DMS 273 (cell line): ENCODE measurements at regions not wholly inside any gene's neighbourhood (a gene's known extent, or its start where the extent isn't known, plus 50 kb on each side); places are given as distances from the start of the nearest gene placed in this dataset.
A peak's percentile ranks its signal among the peaks of the same experiment; 100 is the strongest.
"Not testable (repeated sequence)": the region's sequence is repeated elsewhere in the genome, so short reads cannot be mapped to it uniquely, and the experiment has no call there.

Experiments used
- DNase-seq: peaks from one replicate; lab custom pipeline; 2025; ENCODE audit not compliant: unreplicated experiment; lab: John Stamatoyannopoulos, UW

DNA sequence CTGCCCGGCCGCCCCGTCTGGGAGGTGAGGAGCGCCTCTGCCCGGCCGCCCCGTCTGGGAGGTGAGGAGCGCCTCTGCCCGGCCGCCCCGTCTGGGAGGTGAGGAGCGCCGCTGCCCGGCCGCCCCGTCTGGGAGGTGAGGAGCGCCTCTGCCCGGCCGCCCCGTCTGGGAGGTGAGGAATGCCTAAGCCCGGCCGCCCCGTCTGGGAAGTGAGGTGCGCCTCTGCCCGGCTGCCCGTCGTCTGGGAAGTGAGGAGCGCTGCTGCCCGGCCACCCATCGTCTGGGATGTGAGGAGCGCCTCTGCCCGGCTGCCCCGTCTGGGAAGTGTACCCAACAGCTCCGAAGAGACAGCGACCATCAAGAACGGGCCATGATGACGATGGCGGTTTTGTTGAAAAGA lies 136.6 kb upstream of the PROKR2 start:
- DNase-seq: not testable (repeated sequence)

DNA sequence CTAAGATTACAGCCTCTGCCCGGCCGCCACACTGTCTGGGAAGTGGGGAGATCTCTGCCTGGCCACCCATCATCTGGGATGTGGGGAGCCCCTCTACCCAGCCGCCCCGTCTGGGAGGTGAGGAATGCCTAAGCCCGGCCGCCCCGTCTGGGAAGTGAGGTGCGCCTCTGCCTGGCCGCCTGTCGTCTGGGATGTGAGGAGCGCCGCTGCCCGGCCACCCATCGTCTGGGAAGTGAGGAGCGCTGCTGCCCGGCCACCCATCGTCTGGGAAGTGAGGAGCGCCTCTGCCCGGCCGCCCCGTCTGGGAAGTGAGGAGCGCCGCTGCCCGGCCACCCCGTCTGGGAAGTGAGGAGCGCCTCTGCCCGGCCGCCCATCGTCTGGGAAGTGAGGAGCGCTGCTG lies 135.9 kb upstream of the PROKR2 start:
- DNase-seq: not testable (repeated sequence)

DNA sequence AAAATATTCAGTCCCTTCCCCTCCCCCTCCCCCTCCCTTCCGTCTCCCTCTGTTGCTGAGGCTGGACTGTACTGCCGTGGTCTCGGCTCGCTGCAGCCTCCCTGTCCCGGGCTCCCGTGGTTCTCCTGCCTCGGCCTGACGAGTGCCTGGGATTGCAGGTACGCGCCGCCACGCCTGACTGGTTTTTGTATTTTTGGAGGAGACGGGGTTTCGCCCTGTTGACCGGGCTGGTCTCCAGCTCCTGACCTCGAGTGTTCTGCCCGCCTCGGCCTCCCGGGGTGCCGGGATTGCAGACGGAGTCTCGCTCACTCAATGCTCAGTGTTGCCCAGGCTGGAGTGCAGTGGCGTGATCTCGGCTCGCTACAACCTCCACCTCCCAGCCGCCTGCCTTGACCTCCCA lies 135.5 kb upstream of the PROKR2 start:
- not testable (repeated sequence) for DNase-seq

GRCh38 chr20:5451643-5452210 lies 135.0 kb upstream of the PROKR2 start:
- no peak for DNase-seq

GRCh38 chr20:5448449-5449118 lies 131.8 kb upstream of the PROKR2 start:
- DNase-seq: peak; percentile 80

- no peak for DNase-seq
Measured at GRCh38 chr20:5447188-5447587, 130.4 kb upstream of the PROKR2 start.

GRCh38 chr20:5445611-5446010 lies 128.9 kb upstream of the PROKR2 start:
- DNase-seq: no peak

DNA sequence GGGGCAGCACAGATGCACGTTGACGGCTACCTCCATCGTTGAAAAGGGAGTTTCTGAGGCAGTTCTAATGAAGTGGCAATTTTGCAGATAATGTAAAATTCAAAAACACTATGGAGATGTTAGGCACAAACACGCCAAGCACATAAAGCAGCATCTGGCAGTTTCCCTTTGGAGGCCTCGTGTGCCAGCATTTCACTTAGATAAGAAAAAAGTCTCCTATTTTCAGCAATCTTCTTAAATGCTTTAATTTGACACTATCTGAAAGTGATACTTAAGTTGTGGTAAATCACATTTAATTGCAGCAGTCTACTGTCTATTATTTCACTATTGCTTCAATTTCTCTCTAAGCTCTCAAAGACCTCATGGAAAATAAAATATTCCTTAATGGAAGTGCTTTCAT lies 125.3 kb upstream of the PROKR2 start:
- no peak for DNase-seq

- no peak for DNase-seq
Measured at GRCh38 chr20:5434116-5434515, 117.4 kb upstream of the PROKR2 start.

GRCh38 chr20:5433352-5433751 lies 116.6 kb upstream of the PROKR2 start:
- peak; percentile 77 for DNase-seq

GRCh38 chr20:5432030-5432429 lies 115.3 kb upstream of the PROKR2 start:
- DNase-seq: no peak

- no peak for DNase-seq
Measured at GRCh38 chr20:5430670-5431069, 113.9 kb upstream of the PROKR2 start.

- DNase-seq: no peak
Measured at GRCh38 chr20:5426026-5426425, 109.3 kb upstream of the PROKR2 start.

- DNase-seq: no peak
Measured at GRCh38 chr20:5416086-5416485, 99.3 kb upstream of the PROKR2 start.

GRCh38 chr20:5413394-5413793 lies 96.6 kb upstream of the PROKR2 start:
- DNase-seq: no peak

- no peak for DNase-seq
Measured at GRCh38 chr20:5410470-5410869, 93.7 kb upstream of the PROKR2 start.

DNA sequence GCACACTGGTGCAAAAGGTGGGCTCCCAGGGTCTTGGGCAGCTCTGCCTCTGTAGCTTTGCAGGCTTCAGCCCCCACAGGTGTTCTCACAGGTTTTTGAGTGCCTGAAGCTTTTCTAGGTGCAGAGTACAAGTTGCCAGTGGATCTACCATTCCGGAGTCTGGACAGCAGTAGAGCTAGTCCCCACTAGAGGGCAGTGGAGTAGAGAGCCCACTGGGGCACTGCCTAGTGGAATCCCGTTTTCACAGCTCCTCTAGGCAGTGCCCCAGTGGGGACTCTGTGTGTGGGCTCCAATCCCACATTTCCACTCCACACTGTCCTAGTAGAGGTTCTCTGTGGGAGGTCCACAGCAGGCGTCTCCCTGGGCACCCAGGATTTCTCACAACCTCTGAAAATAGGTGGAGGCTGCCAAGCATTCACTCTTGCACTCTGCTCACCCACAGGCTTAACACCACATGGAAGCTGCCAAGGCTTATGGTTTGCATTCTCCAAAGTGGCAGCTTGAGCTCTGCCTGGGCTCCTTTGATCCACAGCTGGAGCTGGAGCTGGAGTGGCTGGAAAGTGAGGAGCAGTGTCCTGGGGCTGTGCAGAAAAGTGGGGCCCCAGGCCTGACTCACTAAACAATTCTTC lies 86.3 kb upstream of the PROKR2 start:
- DNase-seq: peak; percentile 73

DNA sequence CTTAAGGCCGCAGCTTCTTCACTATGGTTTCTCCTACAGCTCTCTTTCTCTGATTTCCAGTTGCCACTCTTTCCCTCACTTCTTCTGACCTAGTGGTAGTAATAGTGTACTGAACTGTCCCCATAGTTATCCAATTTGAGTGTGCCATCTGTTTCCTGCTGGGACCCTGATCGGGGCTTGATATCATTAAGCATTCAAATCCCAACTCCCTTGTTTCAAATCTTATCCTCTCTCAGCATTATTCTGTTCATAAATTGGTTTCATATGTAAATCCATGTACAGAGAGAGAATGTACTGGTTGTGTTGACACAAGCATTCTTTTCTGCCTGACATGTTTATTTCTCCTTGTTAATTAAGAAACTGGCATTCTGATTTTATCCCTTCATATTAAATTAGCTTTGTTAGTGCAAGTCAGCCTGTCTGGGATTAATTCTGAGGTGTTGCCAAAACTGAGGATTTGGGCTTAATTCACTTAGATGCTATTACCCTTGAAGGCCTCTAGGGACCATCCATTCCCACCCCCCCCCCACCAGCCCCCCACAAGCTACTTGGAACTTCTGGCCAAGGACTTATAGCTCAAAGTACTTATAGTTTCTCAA lies 84.6 kb upstream of the PROKR2 start:
- no peak for DNase-seq

- DNase-seq: peak; percentile 13
Measured at GRCh38 chr20:5400164-5400762, 83.5 kb upstream of the PROKR2 start.

DNA sequence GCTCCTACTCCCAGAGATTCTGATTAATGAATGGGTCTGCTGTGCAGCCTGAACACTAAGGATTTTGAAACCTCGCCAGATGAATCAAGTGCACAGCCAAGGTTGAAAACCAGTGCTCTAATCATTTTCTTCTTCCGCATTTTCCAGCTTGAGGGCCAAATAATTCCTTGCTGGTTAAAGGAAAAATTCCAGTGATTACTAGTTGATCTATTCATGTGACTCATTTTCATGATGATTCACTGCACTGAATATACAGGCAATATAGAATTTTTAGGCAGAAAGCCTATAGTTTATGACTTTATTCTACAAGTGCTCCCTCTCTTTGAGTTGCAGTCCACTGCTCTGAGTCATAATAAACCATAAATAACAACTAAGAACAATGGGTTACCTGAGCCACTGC lies 80.6 kb upstream of the PROKR2 start:
- no peak for DNase-seq

- no peak for DNase-seq
Measured at GRCh38 chr20:5395932-5396727, 79.4 kb upstream of the PROKR2 start.
